HepG2 (cell line): ENCODE measurements at regions not wholly inside any gene's neighbourhood (a gene's known extent, or its start where the extent isn't known, plus 50 kb on each side); places are given as distances from the start of the nearest gene placed in this dataset.

Experiments
- ATAC-seq: fragments of 200-7000 bp; cut with Tn5 transposase; 3 replicates; pipeline ENCODE4 v1.9.1; 2020; ENCODE audit warnings: mild to moderate bottlenecking, moderate library complexity
- BruUV-seq: library from RNA; stranded (reverse); fragments of 400-500 nt; replicated peaks from 2 replicates; lab custom pipeline; 2021; lab: Mats Ljungman, UMichigan
- CTCF ChIA-PET: fragments of 300-600 bp; formaldehyde crosslinking; extraction: SDS; loops from one replicate; lab custom pipeline; 2021; ENCODE audit warnings: low total read pairs, inconsistent platforms, low intra/inter-chr PET ratio; lab: Yijun Ruan, JAX
- POLR2A ChIA-PET: fragments of 350-600 bp; sonication (Branson Sonifier 250); formaldehyde crosslinking; loops from one replicate; lab custom pipeline; 2020; ENCODE audit warnings: antibody characterized with exemption, inconsistent platforms; lab: Yijun Ruan, JAX
- DNase-seq: peaks from one replicate; pipeline ENCODE4 v3.0.0-alpha.2; 2015; ENCODE audit warnings: low spot score
- FAIRE-seq: peaks from 3 replicates; lab custom pipeline; 2011; peaks lifted over from hg19 to GRCh38; lab: Jason Lieb, UNC
- H2AFZ ChIP-seq: one replicate; pipeline ENCODE4 v1.6.1; 2011; ENCODE audit warnings: low read length, inconsistent platforms
- H3K27ac ChIP-seq: fragments of 300-600 bp; 3 replicates; pipeline ENCODE4 v1.8.0; 2011; ENCODE audit warnings: mixed run types, mild to moderate bottlenecking, mixed read lengths, low read length, inconsistent platforms; ENCODE audit not compliant: insufficient read depth; ENCODE audit errors: extremely low read length
- H3K27me3 ChIP-seq, 2 experiments: fragments of 200-600 bp in 1 of 2; 2 replicates in 1 of 2; 3 replicates in 1 of 2; pipeline versions ENCODE4 v1.6.0 to v1.8.0; 2011; ENCODE audit warnings: low read length in 2 of 2, mild to moderate bottlenecking in 2 of 2, moderate library complexity in 2 of 2, inconsistent platforms in 1 of 2; ENCODE audit not compliant: insufficient read depth in 2 of 2, control insufficient read depth in 1 of 2
- H3K36me3 ChIP-seq, 2 experiments: fragments of 200-600 bp in 1 of 2; replicated peaks in 1 of 2; 2 replicates in 1 of 2; 3 replicates in 1 of 2; pipeline versions ENCODE4 v1.5.1 to v1.8.0; 2011; ENCODE audit warnings: low read length in 2 of 2, inconsistent platforms in 1 of 2; ENCODE audit not compliant: insufficient read depth in 2 of 2, control insufficient read depth in 1 of 2
- H3K4me1 ChIP-seq: 2 replicates; pipeline ENCODE4 v1.5.1; 2012; ENCODE audit warnings: low read length, inconsistent platforms; ENCODE audit not compliant: insufficient read depth
- H3K4me2 ChIP-seq: 2 replicates; pipeline ENCODE4 v1.6.0; 2011; ENCODE audit warnings: low read depth, low read length, inconsistent platforms
- H3K4me3 ChIP-seq, 3 experiments: fragments of 200-600 bp in 1 of 3; sonication (generic), shearing (Covaris generic) in 1 of 3; replicated peaks in 1 of 3; 2 replicates each; pipeline ENCODE4 v1.5.1; 2011 to 2016; ENCODE audit warnings: low read length in 3 of 3, inconsistent platforms in 2 of 3, low read depth in 2 of 3, mild to moderate bottlenecking in 2 of 3, control low read depth in 1 of 3, mixed read lengths in 1 of 3; ENCODE audit not compliant: insufficient read depth in 1 of 3
- H3K79me2 ChIP-seq: one replicate; pipeline ENCODE4 v1.6.1; 2011; ENCODE audit warnings: low read length, inconsistent platforms; ENCODE audit not compliant: insufficient read depth
- H3K9ac ChIP-seq: 2 replicates; pipeline ENCODE4 v1.6.0; 2011; ENCODE audit warnings: mild to moderate bottlenecking, low read depth, low read length, inconsistent platforms; ENCODE audit not compliant: insufficient read depth
- H3K9me3 ChIP-seq: 2 replicates; pipeline ENCODE4 v1.5.1; 2012; ENCODE audit warnings: mild to moderate bottlenecking, low read length
- H4K20me1 ChIP-seq: 2 replicates; pipeline ENCODE4 v1.6.0; 2011; ENCODE audit warnings: inconsistent platforms, mild to moderate bottlenecking, low read length, moderate library complexity; ENCODE audit not compliant: insufficient read depth
- EP300 ChIP-seq, 3 experiments: sonication (generic) in 1 of 3; formaldehyde crosslinking in 1 of 3; IDR thresholded peaks; 2 replicates each; pipeline versions ENCODE4 v1.5.1 to v1.6.1; 2011 to 2020; ENCODE audit warnings: low read depth in 2 of 3, low read length in 2 of 3, borderline replicate concordance in 1 of 3, improper control_type of control experiment in 1 of 3, mild to moderate bottlenecking in 1 of 3, missing genetic modification reagents in 1 of 3, moderate library complexity in 1 of 3
- ETV6 ChIP-seq: sonication (generic); formaldehyde crosslinking; conservative IDR thresholded peaks from 2 replicates; pipeline ENCODE4 v1.4.0; 2020; ENCODE audit warnings: missing genetic modification reagents
- POGZ ChIP-seq: sonication (generic); formaldehyde crosslinking; IDR thresholded peaks from 2 replicates; pipeline ENCODE4 v1.4.0; 2020; ENCODE audit warnings: mild to moderate bottlenecking, missing genetic modification reagents
- TOE1 ChIP-seq: sonication (generic); formaldehyde crosslinking; IDR thresholded peaks from 2 replicates; pipeline ENCODE4 v1.4.0; 2020; ENCODE audit warnings: mild to moderate bottlenecking, missing genetic modification reagents
- ZNF615 ChIP-seq: sonication (generic); formaldehyde crosslinking; IDR thresholded peaks from 2 replicates; pipeline ENCODE4 v1.5.0; 2020; ENCODE audit warnings: mild to moderate bottlenecking, missing genetic modification reagents, borderline replicate concordance
- ZNF768 ChIP-seq: sonication (generic); formaldehyde crosslinking; IDR thresholded peaks from 2 replicates; pipeline ENCODE4 v1.4.0; 2020; ENCODE audit warnings: missing genetic modification reagents
- ZSCAN22 ChIP-seq: sonication (generic); formaldehyde crosslinking; IDR thresholded peaks from 2 replicates; pipeline ENCODE4 v1.4.0; 2020; ENCODE audit warnings: mild to moderate bottlenecking, missing genetic modification reagents
- WGBS: methylation state at CpG from one replicate; pipeline ENCODE4 v1.1.6; 2017; ENCODE audit warnings: low lambda C conversion rate; 5-methylcytosine and 5-hydroxymethylcytosine counted together
- in situ Hi-C: cut with HindIII; loops from 2 replicates; pipeline ENCODE4 v1.10.0; 2017; ENCODE audit warnings: low pct_unique_long_range_greater_than_20kb; ENCODE audit not compliant: extremely low pct_ligation_motif_present
- intact Hi-C: fragments of 100-400 bp; cut with micrococcal nuclease; formaldehyde crosslinking; loops from one replicate; pipeline ENCODE4 v1.10.0; 2022; ENCODE audit not compliant: unreplicated experiment
- TF ChIP-seq, protein P1 (sequence below), 2 experiments: sonication (generic) in 1 of 2; formaldehyde crosslinking in 1 of 2; IDR thresholded peaks; 2 replicates each; pipeline versions ENCODE4 v1.5.1 to v1.6.1; 2011 to 2020; ENCODE audit warnings: borderline replicate concordance in 1 of 2, low read depth in 1 of 2, low read length in 1 of 2, mild to moderate bottlenecking in 1 of 2, missing genetic modification reagents in 1 of 2, moderate library complexity in 1 of 2
- TF ChIP-seq, protein P2 (sequence below), 2 experiments: sonication (generic) in 1 of 2; formaldehyde crosslinking in 1 of 2; IDR thresholded peaks; 2 replicates each; pipeline versions ENCODE4 v1.6.1 to v1.9.0; 2014 to 2022; ENCODE audit warnings: antibody characterized with exemption in 1 of 2, borderline replicate concordance in 1 of 2, inconsistent platforms in 1 of 2, low read depth in 1 of 2, missing genetic modification reagents in 1 of 2

DNA sequence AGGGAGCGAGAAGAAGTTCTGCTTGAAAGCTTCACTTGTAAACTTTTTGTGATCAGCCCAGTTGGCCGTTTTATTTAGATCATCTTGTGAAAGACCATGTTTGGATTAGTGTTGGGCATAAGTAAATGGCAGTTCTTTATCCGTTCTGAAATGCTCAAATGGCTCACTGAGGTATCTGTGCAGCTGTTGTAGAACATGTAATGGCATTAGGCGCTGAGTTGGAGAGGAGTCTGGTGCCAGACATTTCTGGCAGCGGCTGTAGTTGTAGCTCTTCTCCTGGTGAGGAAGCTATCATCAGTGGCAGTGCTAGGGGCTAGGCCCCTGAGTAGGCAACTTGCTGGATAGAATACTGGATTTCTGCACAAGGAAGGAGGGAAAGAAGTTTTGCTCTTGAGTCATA, 321.6 kb downstream of the LMO4 start (continued):
- TF ChIP-seq, protein P1, sequence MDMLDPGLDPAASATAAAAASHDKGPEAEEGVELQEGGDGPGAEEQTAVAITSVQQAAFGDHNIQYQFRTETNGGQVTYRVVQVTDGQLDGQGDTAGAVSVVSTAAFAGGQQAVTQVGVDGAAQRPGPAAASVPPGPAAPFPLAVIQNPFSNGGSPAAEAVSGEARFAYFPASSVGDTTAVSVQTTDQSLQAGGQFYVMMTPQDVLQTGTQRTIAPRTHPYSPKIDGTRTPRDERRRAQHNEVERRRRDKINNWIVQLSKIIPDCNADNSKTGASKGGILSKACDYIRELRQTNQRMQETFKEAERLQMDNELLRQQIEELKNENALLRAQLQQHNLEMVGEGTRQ (IDR thresholded peaks at IDR 0.05; ENCODE audit: low read depth, low read length) = no peak
- TF ChIP-seq, protein P1 (CRISPR knock-in tag; IDR thresholded peaks at IDR 0.05; ENCODE audit: borderline replicate concordance) = no peak
- TF ChIP-seq ZNF768 (CRISPR knock-in tag) (no peak), POGZ (CRISPR knock-in tag) (no peak)

DNA sequence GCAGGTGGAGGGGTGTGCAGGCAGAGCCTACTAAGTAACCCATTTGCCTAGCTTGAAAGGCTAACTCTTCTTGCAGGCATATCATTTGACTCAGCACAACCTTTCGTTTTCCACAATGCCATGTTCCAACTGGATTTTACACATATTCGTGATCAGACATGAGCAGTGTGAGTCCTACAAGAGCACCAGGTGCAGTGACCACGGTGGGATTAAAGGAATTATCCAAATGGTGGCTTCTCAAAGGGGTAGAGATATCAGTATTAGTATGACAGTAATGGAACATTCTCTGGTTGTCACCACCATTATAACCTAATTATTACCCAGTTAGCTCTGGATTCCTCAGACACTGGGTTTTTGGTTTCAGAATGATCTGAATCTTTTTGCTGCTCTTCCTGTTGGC, 323.5 kb downstream of the LMO4 start:
- POLR2A ChIA-PET = no interaction called here
- no TSS peak for BruUV-seq
- no peak for ATAC-seq
- TF ChIP-seq ZNF615 (no peak), ETV6 (CRISPR knock-in tag) (no peak), TOE1 (CRISPR knock-in tag) (no peak), ZSCAN22 (CRISPR knock-in tag) (no peak), EP300 (IDR thresholded peaks at IDR 0.05; ENCODE audit: low read depth in 2 of 2, low read length in 2 of 2) (no peak), EP300 (CRISPR knock-in tag; IDR thresholded peaks at IDR 0.05; ENCODE audit: borderline replicate concordance) (no peak)
- TF ChIP-seq, protein P2, sequence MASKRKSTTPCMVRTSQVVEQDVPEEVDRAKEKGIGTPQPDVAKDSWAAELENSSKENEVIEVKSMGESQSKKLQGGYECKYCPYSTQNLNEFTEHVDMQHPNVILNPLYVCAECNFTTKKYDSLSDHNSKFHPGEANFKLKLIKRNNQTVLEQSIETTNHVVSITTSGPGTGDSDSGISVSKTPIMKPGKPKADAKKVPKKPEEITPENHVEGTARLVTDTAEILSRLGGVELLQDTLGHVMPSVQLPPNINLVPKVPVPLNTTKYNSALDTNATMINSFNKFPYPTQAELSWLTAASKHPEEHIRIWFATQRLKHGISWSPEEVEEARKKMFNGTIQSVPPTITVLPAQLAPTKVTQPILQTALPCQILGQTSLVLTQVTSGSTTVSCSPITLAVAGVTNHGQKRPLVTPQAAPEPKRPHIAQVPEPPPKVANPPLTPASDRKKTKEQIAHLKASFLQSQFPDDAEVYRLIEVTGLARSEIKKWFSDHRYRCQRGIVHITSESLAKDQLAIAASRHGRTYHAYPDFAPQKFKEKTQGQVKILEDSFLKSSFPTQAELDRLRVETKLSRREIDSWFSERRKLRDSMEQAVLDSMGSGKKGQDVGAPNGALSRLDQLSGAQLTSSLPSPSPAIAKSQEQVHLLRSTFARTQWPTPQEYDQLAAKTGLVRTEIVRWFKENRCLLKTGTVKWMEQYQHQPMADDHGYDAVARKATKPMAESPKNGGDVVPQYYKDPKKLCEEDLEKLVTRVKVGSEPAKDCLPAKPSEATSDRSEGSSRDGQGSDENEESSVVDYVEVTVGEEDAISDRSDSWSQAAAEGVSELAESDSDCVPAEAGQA (IDR thresholded peaks at IDR 0.05; ENCODE audit: low read depth) = no peak
- TF ChIP-seq, protein P2 (CRISPR knock-in tag; IDR thresholded peaks at IDR 0.05; ENCODE audit: borderline replicate concordance) = no peak

More for the DNA sequence above, 323.5 kb downstream of the LMO4 start:
- Histone ChIP-seq H3K4me1 (no peaks in the 10 kb centered on the region), H3K4me2 (no peak overlapping the region), H3K36me3 (no peaks in the 10 kb centered on the region), H3K9ac (no peak overlapping the region), H3K4me3 (no peak overlapping the region), H3K27ac (no peak overlapping the region), H2AFZ (no peak overlapping the region), H3K27me3 (peaks cover 0 to 3% of the 10 kb centered on the region in 2 experiments; a peak in 1 of 5 replicates), H4K20me1 (no peaks in the 10 kb centered on the region), H3K79me2 (no peaks in the 10 kb centered on the region), H3K9me3 (no peaks in the 10 kb centered on the region)
- DNase-seq = no peak
- CTCF ChIA-PET = no interaction called here
- in situ Hi-C loops (no loop called here), intact Hi-C loops (no loop called here)
- FAIRE-seq = no peak
- 0% methylated on average over 3 of the region's 3 CpGs for WGBS
